Astrocyte of the spinal cord (primary cell): ENCODE measurements at regions not wholly inside any gene's neighbourhood (a gene's known extent, or its start where the extent isn't known, plus 50 kb on each side); places are given as distances from the start of the nearest gene placed in this dataset.
"Not testable (repeated sequence)": the region's sequence is repeated elsewhere in the genome, so short reads cannot be mapped to it uniquely, and the experiment has no call there.

ENCODE experiments used
- DNase-seq: peaks from one replicate; pipeline ENCODE4 v3.0.0; 2011; ENCODE audit warnings: low read depth, low spot score
- H3K4me3 ChIP-seq: 2 replicates; pipeline ENCODE4 v1.5.1; 2011; ENCODE audit warnings: low read depth, mild to moderate bottlenecking, low read length, moderate library complexity
- CTCF ChIP-seq: IDR thresholded peaks from 2 replicates; pipeline ENCODE4 v1.5.1; 2012; ENCODE audit warnings: low read depth, mild to moderate bottlenecking, low read length, inconsistent platforms
- in situ Hi-C: cut with HindIII; loops from 2 replicates; pipeline ENCODE4 v1.10.0; 2017; ENCODE audit warnings: low sequenced_read_pairs

DNA sequence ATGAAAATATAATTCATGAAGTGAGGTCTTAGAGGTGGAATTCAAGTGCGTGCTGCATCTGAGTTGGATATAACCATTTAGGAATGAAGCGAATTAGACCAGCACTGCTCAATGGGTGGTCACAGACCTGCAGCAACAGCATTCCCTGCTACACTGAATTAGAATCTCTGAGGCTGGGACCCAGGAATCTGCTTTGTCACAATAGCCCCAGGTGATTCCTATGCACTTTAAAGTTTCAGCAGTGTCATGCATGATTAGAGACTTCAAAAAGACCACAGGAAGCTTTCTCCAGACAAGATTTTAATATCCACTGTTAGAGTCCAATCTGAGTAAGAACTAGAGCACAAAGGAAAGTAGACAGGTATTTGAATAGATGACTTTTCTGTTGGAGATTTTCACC, 352.8 kb upstream of the VSTM2A start:
- no peak for TF ChIP-seq CTCF
- DNase-seq = no peak
- H3K4me3 ChIP-seq = no peak overlapping the region
- in situ Hi-C loops = no loop called here

DNA sequence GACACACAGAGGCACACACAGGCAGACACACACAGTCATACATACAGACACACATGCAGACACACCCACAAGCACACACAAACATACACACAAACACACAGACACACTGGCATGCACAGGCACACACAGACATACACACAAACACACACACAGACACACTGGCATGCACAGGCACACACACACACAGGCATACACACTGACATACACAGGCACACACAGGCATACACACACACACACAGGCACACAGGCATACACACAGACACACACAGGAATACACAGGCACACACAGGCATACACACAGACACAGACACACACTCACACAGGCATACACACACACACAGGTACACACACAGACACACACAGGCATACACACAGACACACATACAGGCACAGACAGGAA, 340.7 kb upstream of the VSTM2A start:
- no peak overlapping the region for H3K4me3 ChIP-seq
- in situ Hi-C loops = no loop called here
- TF ChIP-seq CTCF = no peak
- no peak for DNase-seq

- in situ Hi-C loops = no loop called here
- H3K4me3 ChIP-seq = no peak overlapping the region
- DNase-seq = no peak
- no peak for TF ChIP-seq CTCF
Observed at GRCh38 chr7:54215424-54215823, 326.8 kb upstream of the VSTM2A start.

GRCh38 chr7:54226030-54226429, 316.1 kb upstream of the VSTM2A start:
- H3K4me3 ChIP-seq, DNase-seq, in situ Hi-C loops: not testable (repeated sequence)

GRCh38 chr7:54242776-54243175, 299.4 kb upstream of the VSTM2A start:
- in situ Hi-C loops = no loop called here
- DNase-seq = no peak
- TF ChIP-seq CTCF = no peak
- no peak overlapping the region for H3K4me3 ChIP-seq

DNA sequence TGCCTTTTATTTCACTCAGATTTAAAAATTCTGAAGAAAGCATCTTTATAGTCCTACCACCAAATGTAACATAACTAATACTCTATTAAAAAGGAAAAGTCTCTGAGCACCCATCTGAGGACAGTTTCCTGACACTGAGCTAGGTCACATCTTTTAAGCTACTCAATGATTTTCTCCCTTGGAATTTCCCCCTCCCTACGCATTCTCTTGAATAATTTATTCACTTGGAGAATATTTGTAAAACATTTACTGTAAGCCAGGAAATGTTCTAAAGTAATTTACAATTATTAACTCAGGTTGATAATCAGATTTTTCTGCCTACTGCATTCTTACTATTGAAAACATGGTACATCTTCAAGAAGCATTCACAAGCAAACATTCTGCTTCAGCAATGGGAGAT, 297.2 kb upstream of the VSTM2A start:
- no peak for DNase-seq
- no peak for TF ChIP-seq CTCF
- no peak overlapping the region for H3K4me3 ChIP-seq
- in situ Hi-C loops = no loop called here

DNA sequence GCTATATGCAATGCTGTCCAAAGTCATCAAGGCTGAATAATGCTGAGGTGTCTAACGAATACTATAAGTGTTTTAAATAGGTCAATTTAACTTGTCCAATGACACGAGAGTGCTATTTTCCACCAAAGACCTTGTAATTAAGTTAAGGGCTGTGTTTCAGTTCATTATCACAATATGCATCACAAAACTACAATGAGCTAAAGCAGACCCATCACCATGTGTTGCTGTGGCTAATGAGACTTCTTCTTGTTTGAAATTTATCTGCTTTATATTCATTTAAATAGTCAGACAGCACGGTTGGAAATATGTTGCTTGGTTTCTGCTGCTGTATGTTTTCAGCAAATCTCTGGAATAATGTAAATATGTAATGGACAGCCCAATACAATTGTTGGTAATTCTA, 292.5 kb upstream of the VSTM2A start:
- in situ Hi-C loops = no loop called here
- H3K4me3 ChIP-seq = no peak overlapping the region
- no peak for DNase-seq
- TF ChIP-seq CTCF = no peak
